Sigmoid colon (tissue), 6 donors: ENCODE measurements at regions not wholly inside any gene's neighbourhood (a gene's known extent, or its start where the extent isn't known, plus 50 kb on each side); places are given as distances from the start of the nearest gene placed in this dataset.

Experiments
- DNase-seq: peaks from one replicate; pipeline ENCODE4 v3.0.0-alpha.2; 2019
- H3K27ac ChIP-seq, 4 donors: fragments of 200-600 bp; sonication (generic); one replicate each; pipeline ENCODE4 v1.5.1; 2016 to 2019; ENCODE audit warnings: mild to moderate bottlenecking in 1 of 4
- H3K27me3 ChIP-seq, 3 donors: fragments of 200-600 bp; sonication (generic); one replicate each; pipeline ENCODE4 v1.5.1; 2019; ENCODE audit warnings: mild to moderate bottlenecking in 1 of 3
- H3K36me3 ChIP-seq, 4 donors: fragments of 200-600 bp; sonication (generic); one replicate each; pipeline ENCODE4 v1.5.1; 2016 to 2019
- H3K4me1 ChIP-seq, 4 donors: fragments of 200-600 bp; sonication (generic); one replicate each; pipeline ENCODE4 v1.5.1; 2017 to 2019
- H3K4me3 ChIP-seq, 4 donors: fragments of 200-600 bp; sonication (generic); one replicate each; pipeline ENCODE4 v1.5.1; 2017 to 2019; ENCODE audit warnings: mild to moderate bottlenecking in 2 of 4, moderate library complexity in 1 of 4
- H3K9me3 ChIP-seq, 4 donors: fragments of 200-600 bp in 3 of 4; sonication (generic) in 3 of 4; one replicate each; pipeline versions ENCODE4 v1.5.1 to v1.6.1; 2013 to 2019
- EP300 ChIP-seq, 4 donors: sonication (generic); formaldehyde crosslinking; IDR thresholded peaks; one replicate each; pipeline ENCODE4 v1.6.1; 2017; ENCODE audit warnings: antibody characterized with exemption in 4 of 4
- POLR2A ChIP-seq, 2 donors: fragments of 450-650 bp; IDR thresholded peaks; one replicate each; pipeline ENCODE4 v1.6.1; 2016; ENCODE audit warnings: antibody characterized with exemption in 2 of 2, mild to moderate bottlenecking in 2 of 2, moderate library complexity in 2 of 2
- POLR2AphosphoS5 ChIP-seq, 4 donors: sonication (generic); formaldehyde crosslinking; IDR thresholded peaks; one replicate each; pipeline ENCODE4 v1.6.1; 2017; ENCODE audit warnings: antibody characterized with exemption in 4 of 4
- WGBS, 2 donors: extraction: QIAGEN DNeasy Blood & Tissue Kit; methylation state at CpG; one replicate each; pipeline ENCODE4 v1.1.7; 2013; 5-methylcytosine and 5-hydroxymethylcytosine counted together
- intact Hi-C: fragments of 100-400 bp; cut with DNase I; formaldehyde crosslinking; loops from one replicate; pipeline ENCODE4 v1.15.1; 2023
- TF ChIP-seq, protein P1 (sequence below), 4 experiments: fragments of 450-650 bp in 3 of 4; fragments of 200-600 bp in 1 of 4; IDR thresholded peaks; one replicate each; pipeline ENCODE4 v1.5.1; 2016 to 2019; ENCODE audit warnings: antibody characterized with exemption in 4 of 4, mild to moderate bottlenecking in 3 of 4, moderate library complexity in 2 of 4
- donor health status: healthy with polysubstance abuse.
- donor health status: healthy.

DNA sequence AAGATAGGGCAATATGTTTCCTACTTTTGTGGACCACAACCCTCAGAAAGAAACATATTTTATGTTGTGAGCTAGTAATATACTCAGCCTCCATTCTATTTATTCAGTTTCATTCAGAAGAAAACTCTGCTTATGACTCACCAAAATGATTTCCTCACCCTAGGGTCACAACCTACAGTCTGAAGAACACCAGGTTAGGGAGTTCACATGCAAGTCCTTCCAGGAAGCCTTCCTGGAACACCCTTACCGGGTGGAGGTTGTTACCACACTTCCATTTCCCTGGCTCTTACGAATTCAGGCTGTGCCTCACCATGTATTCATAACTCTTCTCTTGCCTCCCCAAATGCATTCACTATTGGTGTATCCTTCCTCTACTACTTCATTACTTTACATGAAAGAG is 228.0 kb upstream of the ADAMTS9 start:
- DNase-seq, result no peak
- Histone ChIP-seq H3K36me3 (no peaks in the 10 kb centered on the region), H3K27me3 (no peaks in the 10 kb centered on the region), H3K4me1 (peaks cover 0 to 6% (median 0%) of the 10 kb centered on the region in 4 donors), H3K9me3 (no peaks in the 10 kb centered on the region), H3K4me3 (no peak overlapping the region), H3K27ac (peak overlapping the region in 2 of 4 donors; percentile 2 to 49)
- intact Hi-C loops, result no loop called here
- peak in 1 of 4 donors; percentile 12 for TF ChIP-seq EP300 (IDR thresholded peaks at IDR 0.05)
- TF ChIP-seq, protein P1, sequence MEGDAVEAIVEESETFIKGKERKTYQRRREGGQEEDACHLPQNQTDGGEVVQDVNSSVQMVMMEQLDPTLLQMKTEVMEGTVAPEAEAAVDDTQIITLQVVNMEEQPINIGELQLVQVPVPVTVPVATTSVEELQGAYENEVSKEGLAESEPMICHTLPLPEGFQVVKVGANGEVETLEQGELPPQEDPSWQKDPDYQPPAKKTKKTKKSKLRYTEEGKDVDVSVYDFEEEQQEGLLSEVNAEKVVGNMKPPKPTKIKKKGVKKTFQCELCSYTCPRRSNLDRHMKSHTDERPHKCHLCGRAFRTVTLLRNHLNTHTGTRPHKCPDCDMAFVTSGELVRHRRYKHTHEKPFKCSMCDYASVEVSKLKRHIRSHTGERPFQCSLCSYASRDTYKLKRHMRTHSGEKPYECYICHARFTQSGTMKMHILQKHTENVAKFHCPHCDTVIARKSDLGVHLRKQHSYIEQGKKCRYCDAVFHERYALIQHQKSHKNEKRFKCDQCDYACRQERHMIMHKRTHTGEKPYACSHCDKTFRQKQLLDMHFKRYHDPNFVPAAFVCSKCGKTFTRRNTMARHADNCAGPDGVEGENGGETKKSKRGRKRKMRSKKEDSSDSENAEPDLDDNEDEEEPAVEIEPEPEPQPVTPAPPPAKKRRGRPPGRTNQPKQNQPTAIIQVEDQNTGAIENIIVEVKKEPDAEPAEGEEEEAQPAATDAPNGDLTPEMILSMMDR (IDR thresholded peaks at IDR 0.05), result no peak
- TF ChIP-seq POLR2AphosphoS5 (IDR thresholded peaks at IDR 0.05), result peak in 3 of 4 donors; percentile 35 to 53 (median 37)
- TF ChIP-seq POLR2A (IDR thresholded peaks at IDR 0.05), result no peak
- WGBS, 2 donors, result 73 to 75% methylated on average over 2 of the region's 2 CpGs

DNA sequence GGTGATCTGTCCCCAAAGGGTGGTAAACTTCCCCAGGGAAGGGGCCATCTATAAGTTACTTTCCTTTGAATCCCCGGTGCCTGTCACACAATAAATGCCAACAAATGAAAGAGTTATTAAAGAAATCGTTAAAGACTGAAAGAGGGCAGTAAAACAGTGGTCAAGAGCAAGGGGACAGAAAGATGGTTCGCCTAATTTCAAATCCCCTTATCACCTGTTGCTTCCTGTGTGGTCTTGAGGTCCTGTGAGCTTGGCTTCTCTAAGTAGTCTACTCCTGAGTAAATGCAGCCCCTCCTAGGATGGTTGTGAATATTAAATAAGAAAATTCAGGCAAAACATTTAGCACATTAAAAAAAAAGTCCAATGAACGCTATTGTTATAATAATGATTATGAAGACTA is 225.7 kb upstream of the ADAMTS9 start:
- Histone ChIP-seq H3K4me1 (peaks cover 0 to 19% (median 8%) of the 10 kb centered on the region in 4 donors), H3K27me3 (no peaks in the 10 kb centered on the region), H3K27ac (no peak overlapping the region), H3K36me3 (no peaks in the 10 kb centered on the region), H3K9me3 (no peaks in the 10 kb centered on the region), H3K4me3 (no peak overlapping the region)
- TF ChIP-seq POLR2AphosphoS5 (IDR thresholded peaks at IDR 0.05) (no peak), EP300 (IDR thresholded peaks at IDR 0.05) (no peak), POLR2A (IDR thresholded peaks at IDR 0.05) (no peak)
- TF ChIP-seq, protein P1 (IDR thresholded peaks at IDR 0.05), result no peak
- WGBS, 2 donors, result 77 to 83% methylated on average over 4 of the region's 4 CpGs
- intact Hi-C loops, result no loop called here
- DNase-seq, result no peak

DNA sequence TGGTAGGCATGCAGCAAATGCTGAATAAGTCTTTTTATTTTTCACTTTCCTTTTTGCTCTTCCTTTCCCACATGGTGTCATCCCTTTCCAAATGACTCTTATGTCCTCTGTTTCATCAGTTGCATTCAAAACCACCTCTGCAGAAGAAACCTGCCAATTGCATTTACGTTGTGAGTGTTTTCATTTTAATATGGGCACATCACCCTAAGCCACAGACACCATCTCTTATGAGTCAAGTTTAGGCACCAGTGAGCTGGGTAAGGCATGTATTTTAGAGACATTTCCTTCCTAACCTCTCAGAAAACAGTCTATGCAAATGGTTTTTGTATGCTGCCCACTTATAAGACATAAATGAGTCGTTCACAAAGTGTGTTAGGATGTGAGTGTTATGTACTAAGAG is 223.3 kb upstream of the ADAMTS9 start:
- 84 to 85% methylated on average over 2 of the region's 2 CpGs for WGBS, 2 donors
- TF ChIP-seq POLR2A (IDR thresholded peaks at IDR 0.05) (no peak), POLR2AphosphoS5 (IDR thresholded peaks at IDR 0.05) (no peak), EP300 (IDR thresholded peaks at IDR 0.05) (no peak)
- TF ChIP-seq, protein P1 (IDR thresholded peaks at IDR 0.05), result no peak
- Histone ChIP-seq H3K27ac (no peak overlapping the region), H3K4me1 (peaks cover 0 to 23% (median 8%) of the 10 kb centered on the region in 4 donors), H3K4me3 (no peak overlapping the region), H3K27me3 (no peaks in the 10 kb centered on the region), H3K9me3 (no peaks in the 10 kb centered on the region), H3K36me3 (no peaks in the 10 kb centered on the region)
- intact Hi-C loops, result no loop called here
- DNase-seq, result no peak

DNA sequence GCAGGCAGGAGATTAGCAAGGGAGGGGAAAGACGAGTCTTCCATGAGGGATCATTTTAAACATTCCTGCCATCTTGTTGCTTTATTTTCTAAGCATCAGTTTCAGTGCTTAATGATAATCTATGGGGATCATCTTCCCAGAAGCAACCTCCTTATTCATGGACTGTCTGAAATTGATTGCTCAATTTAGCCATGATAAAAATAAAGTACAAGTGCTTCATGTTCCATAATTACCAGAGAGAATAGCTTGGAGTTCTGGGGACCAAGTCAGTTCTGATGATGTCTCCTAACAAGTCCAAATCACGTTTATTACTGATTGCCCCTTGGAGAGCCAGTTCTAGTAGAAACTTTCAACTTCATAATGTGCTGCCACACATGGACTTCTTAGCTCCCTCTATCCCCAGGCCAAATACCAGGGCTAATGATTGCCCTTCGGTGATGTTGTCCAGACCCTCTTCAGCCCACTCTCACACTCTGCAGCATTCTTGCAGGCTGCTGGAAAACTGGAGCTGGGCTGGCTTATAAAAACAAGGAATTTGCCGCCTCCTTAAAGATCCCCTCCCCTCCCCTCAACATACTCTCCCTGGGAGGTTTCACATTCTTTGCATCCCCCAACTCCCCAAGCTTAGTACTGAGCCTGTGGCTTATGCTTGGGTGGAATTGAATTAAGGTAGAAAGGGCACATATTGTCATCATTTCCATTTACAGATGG is 222.1 kb upstream of the ADAMTS9 start:
- Histone ChIP-seq H3K4me3 (no peak overlapping the region), H3K9me3 (no peaks in the 10 kb centered on the region), H3K4me1 (peaks cover 0 to 20% (median 8%) of the 10 kb centered on the region in 4 donors), H3K27ac (peak overlapping the region in 1 of 4 donors; percentile 4), H3K36me3 (no peaks in the 10 kb centered on the region), H3K27me3 (no peaks in the 10 kb centered on the region)
- 83 to 92% methylated on average over 4 of the region's 4 CpGs for WGBS, 2 donors
- no peak for DNase-seq
- intact Hi-C loops, result no loop called here
- TF ChIP-seq POLR2A (IDR thresholded peaks at IDR 0.05), result no peak
- TF ChIP-seq, protein P1 (IDR thresholded peaks at IDR 0.05), result no peak
- TF ChIP-seq EP300 (IDR thresholded peaks at IDR 0.05), result no peak
- TF ChIP-seq POLR2AphosphoS5 (IDR thresholded peaks at IDR 0.05), result no peak
